Activated naive CD4-positive, alpha-beta T cell treated with anti-CD3 and anti-CD28 coated beads, Interleukin-2, amount 50 U/mL, for 16 hours (primary cell): ENCODE measurements at regions not wholly inside any gene's neighbourhood (a gene's known extent, or its start where the extent isn't known, plus 50 kb on each side); places are given as distances from the start of the nearest gene placed in this dataset.
"Not testable (repeated sequence)": the region's sequence is repeated elsewhere in the genome, so short reads cannot be mapped to it uniquely, and the experiment has no call there.

Source experiments
- DNase-seq: peaks from one replicate; pipeline ENCODE4 v3.0.0-alpha.2; 2020

DNA sequence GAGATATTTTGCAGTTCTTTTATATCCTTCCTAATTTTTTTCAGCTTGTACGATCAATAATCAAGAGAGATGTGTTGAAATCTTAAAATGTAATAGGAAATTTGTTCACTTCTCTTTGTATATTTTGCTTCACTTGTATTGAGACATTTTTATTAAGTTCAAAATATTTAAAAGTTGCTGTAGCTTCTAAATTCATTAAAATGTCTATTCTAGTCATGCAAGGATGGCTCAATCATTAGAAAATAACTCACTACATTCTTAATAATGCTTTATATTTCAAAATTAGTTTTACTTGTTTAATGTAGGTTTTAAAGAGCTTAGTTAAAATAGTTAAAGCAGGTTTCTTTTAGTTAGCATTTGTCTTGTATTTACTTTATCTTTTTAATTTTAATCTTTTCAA is 308.4 kb downstream of the CYRIA start:
- DNase-seq = no peak

DNA sequence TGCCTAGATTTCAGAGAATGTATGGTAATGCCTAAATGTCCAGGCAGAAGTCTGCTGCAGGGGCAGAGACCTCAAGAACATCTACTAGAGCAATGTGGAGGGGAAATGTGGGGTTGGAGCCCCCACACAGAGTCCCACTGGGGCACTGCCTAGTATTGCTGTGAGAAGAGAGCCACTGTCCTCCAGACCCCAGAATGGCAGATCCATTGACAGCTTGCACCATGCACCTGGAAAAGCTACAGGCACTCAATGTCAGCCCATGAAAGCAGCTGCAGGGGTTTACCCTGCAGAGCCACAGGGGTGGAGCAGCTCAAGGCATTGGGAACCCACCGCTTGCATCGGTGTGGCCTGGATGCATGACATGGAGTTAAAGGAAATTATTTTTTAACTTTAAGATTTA is 314.1 kb downstream of the CYRIA start:
- DNase-seq = no peak

GRCh38 chr2:16351137-16351536 is 314.5 kb downstream of the CYRIA start:
- no peak for DNase-seq

GRCh38 chr2:16350211-16350610 is 315.4 kb downstream of the CYRIA start:
- DNase-seq = no peak

- no peak for DNase-seq
These were observed 315.8 kb downstream of the CYRIA start for GRCh38 chr2:16349811-16350210.

DNA sequence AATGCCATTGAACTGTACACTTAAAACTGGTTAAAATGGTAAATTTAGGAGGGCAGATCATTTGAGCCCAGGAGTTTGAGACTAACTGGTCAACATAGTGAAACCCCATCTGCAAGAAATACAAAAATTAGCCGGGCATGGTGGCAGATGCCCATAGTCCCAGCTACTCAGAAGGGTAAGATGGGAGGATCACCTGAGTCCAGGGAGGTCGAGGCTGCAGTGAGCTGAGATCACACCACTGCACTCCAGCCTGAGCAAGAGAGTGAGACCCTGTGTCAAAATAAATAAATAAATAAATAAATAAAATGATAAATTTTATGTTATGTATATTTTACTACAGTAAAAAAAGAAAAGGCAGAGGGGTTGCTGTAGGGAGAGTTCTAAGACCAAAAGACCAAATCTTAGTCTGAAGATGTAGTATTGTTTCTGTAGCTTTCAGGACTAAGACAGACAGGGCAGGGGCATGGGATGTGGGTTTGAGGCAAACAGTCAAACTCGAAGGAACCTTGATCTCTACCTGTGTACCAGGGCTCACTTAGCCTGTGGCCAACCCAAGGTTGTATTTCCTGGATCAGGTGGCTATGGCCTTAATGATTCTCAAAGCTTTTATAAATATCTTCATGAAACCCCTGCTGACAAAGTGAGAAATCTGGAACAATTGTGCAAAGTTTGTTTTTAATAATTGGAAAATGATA is 316.7 kb downstream of the CYRIA start:
- no peak for DNase-seq

DNA sequence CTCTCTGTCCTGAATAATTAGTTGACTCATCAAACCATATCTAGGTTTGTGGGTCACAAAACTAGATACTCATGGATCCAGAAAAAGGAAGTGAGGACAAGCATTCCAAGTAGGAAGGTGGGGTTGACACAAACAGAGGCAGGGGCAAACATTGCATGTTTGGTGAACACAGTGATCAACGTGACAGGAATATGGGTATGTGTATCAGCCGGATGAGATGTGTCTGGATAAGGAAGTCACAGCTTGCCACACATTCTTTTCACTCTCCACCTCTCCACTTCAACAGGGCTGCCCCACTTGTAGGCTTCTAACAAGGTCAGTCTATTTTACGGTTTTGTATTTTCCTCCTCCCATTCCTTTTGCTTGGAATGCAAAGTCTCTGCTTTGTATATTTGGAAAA is 319.0 kb downstream of the CYRIA start:
- no peak for DNase-seq

DNA sequence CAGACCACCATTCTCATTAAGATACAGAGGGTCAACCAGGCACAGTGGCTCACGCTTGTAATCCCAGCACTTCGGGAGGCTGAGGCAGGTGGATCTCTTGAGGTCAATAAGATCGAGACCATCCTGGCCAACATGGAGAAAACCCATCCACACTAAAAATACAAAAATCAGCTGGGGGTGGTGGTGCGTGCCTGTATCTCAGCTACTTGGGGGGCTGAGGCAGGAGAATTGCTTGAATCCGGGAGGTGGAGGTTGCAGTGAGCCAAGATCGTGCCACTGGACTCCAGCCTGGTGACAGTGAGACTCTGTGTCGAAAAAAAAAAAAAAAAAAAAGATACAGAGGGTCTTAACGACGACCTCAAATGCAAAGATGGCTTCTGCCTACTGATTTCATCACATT is 320.4 kb downstream of the CYRIA start:
- DNase-seq = not testable (repeated sequence)

DNA sequence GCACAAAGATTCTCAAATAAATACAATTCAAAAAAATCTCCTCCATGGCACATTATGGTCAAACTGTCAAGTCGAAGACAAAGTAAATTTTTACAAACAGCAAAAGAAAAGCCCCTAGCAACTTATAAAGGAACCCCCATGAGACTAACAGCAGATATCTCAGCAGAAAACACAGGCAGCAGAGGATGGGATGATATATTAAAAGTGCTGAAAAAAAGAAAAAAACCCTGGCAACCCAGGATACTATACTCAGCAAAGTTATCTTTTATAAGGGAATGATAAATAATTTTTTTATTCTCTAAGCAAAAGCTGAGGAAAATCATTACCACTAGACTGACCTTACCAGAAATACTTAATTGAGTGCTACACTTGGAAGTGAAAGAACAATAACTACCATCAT is 326.4 kb downstream of the CYRIA start:
- DNase-seq = no peak

DNA sequence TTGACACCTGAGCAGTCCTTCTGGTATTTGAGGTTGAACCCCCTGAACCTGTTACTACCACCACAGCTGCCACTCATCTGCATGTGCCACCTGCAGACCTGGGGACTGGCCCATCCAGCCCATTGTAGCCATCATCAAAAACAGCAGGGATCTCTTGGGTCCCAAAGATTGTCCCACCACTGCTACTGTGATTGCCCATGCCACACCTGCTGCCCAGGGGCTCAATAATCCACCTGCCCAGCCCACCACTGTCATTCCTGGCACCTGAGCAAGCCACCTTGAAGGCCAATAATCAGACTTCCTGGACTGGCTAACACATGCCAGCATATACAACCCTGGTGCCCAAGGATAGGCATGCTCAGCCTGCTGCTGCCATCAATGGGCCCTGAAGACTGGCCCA is 327.6 kb downstream of the CYRIA start:
- DNase-seq = no peak

DNA sequence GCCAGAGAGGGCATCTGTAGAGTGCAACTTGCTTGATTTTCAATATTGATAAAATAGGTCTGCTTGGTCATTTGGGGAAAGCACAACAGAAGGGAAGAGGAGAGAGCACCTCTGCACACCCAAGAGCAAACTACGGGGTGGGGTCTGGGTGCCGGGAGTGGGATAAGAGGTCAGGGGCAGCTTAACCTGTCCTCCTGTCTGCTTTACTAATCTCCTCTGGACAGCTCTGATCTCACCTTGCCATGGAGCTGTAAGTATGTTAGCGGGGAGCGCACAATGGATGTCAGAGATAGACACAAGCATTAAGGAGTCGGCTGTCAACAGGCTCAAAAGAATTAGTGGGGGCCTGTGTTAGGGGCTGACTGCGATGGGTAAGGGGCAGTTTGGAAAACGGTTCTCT is 328.7 kb downstream of the CYRIA start:
- DNase-seq = no peak

- DNase-seq = no peak
These were observed 329.1 kb downstream of the CYRIA start for GRCh38 chr2:16336491-16336890.

DNA sequence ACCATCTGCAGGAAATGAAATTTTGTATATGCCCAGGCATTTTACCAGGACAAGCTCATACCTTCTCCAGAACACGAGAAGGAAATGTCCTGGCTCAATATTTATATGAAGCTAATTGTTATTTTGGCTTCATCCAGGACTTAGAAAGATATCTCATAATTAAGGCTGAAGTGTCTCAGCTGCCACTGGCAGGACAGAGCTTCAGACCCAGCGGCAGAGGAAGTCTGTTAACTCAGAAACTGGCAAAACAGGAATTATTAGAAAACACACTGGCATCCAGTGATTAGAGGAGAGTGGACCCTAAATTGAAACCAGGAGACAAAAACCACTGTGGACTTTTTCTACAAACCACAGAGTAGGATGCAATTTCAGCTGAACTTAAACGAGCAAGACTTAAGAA is 329.7 kb downstream of the CYRIA start:
- DNase-seq = no peak

- no peak for DNase-seq
These were observed 330.1 kb downstream of the CYRIA start for GRCh38 chr2:16335604-16335930.

DNA sequence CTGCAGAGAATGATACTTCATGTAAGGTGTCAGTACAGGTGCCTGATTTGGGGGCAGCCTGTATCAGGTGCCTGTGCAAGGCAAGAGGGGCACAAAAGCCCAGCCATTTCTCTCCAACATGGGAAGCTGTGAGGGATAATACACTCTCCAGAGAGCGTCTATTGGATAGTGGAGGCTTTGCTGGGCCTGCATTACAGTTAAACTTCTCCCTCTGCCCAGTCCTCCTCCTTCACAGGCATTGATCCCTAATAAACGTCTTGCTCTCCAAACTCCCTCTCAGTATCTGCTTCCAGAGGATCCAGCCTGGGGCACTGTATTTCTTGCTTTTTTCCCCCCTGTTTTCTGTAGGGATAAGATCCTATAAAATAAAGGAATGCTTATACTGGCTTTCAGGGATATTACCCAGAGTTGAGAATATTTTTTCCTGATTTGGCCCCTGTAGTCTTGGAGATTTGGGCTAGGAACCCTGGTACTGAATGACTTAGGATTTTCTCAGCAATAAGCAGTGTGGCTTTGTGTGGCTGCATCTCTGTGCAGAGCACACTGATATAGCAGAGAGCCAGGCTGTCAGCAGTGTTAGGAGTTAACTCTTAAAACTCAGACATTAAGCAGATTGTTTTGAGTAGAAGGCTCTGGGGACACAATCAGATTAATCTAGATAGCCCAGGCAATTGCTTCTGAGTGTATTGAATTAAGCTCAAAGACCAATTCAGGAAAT is 330.6 kb downstream of the CYRIA start:
- no peak for DNase-seq

- no peak for DNase-seq
These were observed 331.3 kb downstream of the CYRIA start for GRCh38 chr2:16334366-16334765.

- DNase-seq = no peak
These were observed 332.0 kb downstream of the CYRIA start for GRCh38 chr2:16333681-16334080.

DNA sequence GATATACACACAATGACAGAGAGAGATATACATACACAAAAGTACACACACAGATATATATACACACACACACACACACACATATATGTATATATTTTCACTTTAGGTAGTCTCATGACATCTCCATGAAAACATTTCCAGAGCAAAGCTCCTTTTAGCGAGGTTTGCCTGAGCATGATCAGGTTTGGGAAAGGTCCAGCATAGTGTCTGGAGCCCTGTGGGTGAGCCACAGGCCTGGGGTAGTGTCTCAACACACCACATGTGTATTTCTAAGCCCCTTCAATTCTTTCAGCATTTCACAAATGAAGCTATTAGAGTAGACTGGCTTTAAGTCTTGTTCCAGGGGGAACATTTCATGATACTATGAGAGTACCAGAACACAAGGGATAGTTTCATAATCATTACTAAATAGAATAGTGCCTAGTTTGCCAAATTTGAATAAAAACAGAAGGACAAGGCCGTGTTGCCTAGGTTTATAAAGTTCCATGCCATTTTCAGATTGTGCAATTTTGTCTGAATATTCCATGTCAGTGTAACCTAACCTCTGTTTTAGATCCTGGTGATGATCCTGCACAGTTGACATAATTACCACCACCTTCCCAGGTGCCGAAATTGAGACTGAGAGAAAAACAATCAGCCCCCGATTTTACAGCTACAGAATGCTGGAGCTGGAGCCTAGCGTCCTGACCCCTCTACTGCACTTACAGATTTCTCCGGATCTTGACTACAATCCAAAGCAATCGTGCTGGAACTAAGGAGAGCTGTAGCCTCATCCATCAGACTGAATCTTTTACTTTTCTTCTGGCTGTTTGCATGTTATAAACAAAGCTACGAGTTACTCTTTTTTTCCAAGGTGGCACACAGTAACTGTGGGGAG is 332.7 kb downstream of the CYRIA start:
- DNase-seq = no peak

- DNase-seq = no peak
These were observed 333.9 kb downstream of the CYRIA start for GRCh38 chr2:16331772-16332171.

DNA sequence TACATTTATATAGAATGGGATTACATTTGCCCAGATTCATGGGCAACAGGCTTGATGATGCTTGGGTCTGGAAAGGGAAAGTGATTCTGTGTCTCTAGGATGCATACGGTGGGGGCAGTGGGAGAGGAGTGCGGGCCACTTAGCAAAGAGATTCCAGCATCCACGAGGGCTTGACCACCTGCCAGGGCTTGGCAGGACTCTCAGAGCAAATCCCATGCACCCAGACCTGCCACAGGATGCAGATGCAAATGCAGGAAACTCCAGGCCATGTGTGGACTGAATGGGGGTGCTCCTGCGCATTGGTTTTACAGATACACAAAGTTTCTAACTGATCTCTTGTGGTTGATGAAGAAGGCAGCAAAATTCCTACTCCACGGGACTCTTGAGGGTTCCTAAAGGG is 334.7 kb downstream of the CYRIA start:
- no peak for DNase-seq

DNA sequence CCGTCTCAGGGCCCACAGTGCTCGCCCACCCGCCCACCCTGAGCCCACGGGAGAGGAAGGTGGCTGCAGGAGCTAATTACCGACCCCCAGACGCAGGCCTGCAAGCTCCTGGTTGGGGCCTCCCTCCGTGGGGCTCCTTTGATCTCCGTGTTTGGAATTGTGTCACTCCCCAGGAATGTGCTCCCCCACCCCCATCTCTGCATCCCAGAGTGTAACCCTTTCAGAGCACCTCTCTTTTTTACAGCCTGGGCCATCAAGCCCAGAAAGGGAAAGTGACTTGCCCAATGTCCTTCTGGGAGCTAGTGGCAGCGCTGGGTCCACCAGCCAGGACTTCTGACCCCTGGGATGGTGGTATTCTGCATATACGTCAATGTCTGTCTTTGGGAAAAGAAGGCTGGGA is 335.1 kb downstream of the CYRIA start:
- DNase-seq = no peak

DNA sequence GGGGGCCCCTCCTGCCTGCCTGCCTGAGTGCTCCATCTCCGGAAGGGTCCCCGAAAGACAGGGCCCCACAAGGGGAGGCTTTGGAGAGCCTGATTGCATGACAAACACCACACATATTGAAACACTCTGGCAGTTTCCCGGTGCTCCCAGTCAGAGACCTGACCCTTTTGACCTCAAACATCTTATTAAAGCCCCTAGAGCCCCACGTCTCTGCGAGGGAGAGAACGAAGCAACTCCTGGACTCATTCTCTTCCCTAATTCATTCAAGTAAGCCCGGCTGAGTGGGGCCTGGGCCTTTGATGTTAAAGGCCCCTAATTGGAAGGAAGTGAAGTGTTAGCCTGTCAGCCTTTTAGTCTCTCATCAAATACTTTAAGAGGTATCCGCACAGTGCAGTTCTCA is 335.6 kb downstream of the CYRIA start:
- no peak for DNase-seq

- DNase-seq = no peak
These were observed 336.2 kb downstream of the CYRIA start for GRCh38 chr2:16329421-16329820.
